Tibial nerve (tissue), 4 donors: ENCODE measurements at regions not wholly inside any gene's neighbourhood (a gene's known extent, or its start where the extent isn't known, plus 50 kb on each side); places are given as distances from the start of the nearest gene placed in this dataset.

Source experiments
- DNase-seq, 2 donors: peaks; one replicate each; pipeline ENCODE4 v3.0.0-alpha.2; 2019; ENCODE audit warnings: low spot score in 2 of 2
- H3K27ac ChIP-seq, 4 donors: fragments of 200-600 bp; sonication (generic) in 3 of 4; one replicate each; pipeline ENCODE4 v1.5.1; 2017 to 2019; ENCODE audit warnings: mild to moderate bottlenecking in 1 of 4
- H3K27me3 ChIP-seq, 2 donors: fragments of 200-600 bp; sonication (generic) in 1 of 2; one replicate each; pipeline versions ENCODE4 v1.5.1 to v1.6.0; 2017 to 2019
- H3K36me3 ChIP-seq, 3 donors: fragments of 200-600 bp; sonication (generic); one replicate each; pipeline ENCODE4 v1.5.1; 2018 to 2019
- H3K4me1 ChIP-seq, 4 donors: fragments of 200-600 bp; sonication (generic) in 3 of 4; one replicate each; pipeline ENCODE4 v1.5.1; 2017 to 2019
- H3K4me3 ChIP-seq, 4 donors: fragments of 200-600 bp; sonication (generic) in 3 of 4; one replicate each; pipeline ENCODE4 v1.5.1; 2017 to 2019; ENCODE audit warnings: mild to moderate bottlenecking in 1 of 4, moderate library complexity in 1 of 4
- H3K9me3 ChIP-seq, 4 donors: fragments of 200-600 bp; sonication (generic) in 3 of 4; one replicate each; pipeline ENCODE4 v1.5.1; 2017 to 2019
- EP300 ChIP-seq, 2 donors: sonication (generic); formaldehyde crosslinking; IDR thresholded peaks; one replicate each; pipeline ENCODE4 v1.6.1; 2017; ENCODE audit warnings: antibody characterized with exemption in 2 of 2, mild to moderate bottlenecking in 1 of 2
- POLR2A ChIP-seq, 2 donors: fragments of 450-650 bp; IDR thresholded peaks; one replicate each; pipeline ENCODE4 v1.6.1; 2017; ENCODE audit warnings: antibody characterized with exemption in 2 of 2, mild to moderate bottlenecking in 2 of 2, moderate library complexity in 2 of 2
- WGBS, 2 donors: methylation state at CpG; one replicate each; pipeline ENCODE4 v1.1.5; 2018; 5-methylcytosine and 5-hydroxymethylcytosine counted together
- TF ChIP-seq, protein P1 (sequence below), 5 experiments: fragments of 200-600 bp in 3 of 5; fragments of 450-650 bp in 2 of 5; sonication (generic) in 3 of 5; IDR thresholded peaks; one replicate each; pipeline ENCODE4 v1.5.1; 2016 to 2019; ENCODE audit warnings: antibody characterized with exemption in 5 of 5, mild to moderate bottlenecking in 3 of 5, moderate library complexity in 2 of 5

DNA sequence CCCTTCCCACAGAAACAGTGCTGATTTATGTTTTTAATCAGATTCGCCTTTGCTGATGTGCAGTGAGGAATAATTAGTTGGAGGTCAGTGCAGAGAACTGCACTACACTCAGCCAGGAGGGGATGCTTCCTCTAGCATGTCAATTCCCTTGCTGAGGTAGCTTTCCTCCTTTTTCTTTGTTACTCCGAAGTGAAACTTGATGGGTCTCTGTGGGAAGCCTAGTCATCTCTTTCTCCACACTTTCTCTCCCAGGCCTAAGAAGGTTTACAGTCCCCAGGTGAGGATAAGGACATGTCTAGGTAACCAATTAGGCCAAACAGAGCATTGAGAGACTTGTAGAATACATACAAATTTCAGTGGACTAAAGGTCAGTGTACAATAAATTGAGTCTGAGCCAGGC lies 461.8 kb downstream of the KIF4B start:
- DNase-seq = no peak
- 42 to 52% methylated on average over 2 of the region's 2 CpGs for WGBS, 2 donors
- Histone ChIP-seq H3K4me3 (no peak overlapping the region), H3K9me3 (peaks cover 0 to 3% (median 0%) of the 10 kb centered on the region in 4 donors), H3K27me3 (no peaks in the 10 kb centered on the region), H3K36me3 (no peaks in the 10 kb centered on the region), H3K4me1 (no peaks in the 10 kb centered on the region), H3K27ac (no peak overlapping the region)
- TF ChIP-seq, protein P1, sequence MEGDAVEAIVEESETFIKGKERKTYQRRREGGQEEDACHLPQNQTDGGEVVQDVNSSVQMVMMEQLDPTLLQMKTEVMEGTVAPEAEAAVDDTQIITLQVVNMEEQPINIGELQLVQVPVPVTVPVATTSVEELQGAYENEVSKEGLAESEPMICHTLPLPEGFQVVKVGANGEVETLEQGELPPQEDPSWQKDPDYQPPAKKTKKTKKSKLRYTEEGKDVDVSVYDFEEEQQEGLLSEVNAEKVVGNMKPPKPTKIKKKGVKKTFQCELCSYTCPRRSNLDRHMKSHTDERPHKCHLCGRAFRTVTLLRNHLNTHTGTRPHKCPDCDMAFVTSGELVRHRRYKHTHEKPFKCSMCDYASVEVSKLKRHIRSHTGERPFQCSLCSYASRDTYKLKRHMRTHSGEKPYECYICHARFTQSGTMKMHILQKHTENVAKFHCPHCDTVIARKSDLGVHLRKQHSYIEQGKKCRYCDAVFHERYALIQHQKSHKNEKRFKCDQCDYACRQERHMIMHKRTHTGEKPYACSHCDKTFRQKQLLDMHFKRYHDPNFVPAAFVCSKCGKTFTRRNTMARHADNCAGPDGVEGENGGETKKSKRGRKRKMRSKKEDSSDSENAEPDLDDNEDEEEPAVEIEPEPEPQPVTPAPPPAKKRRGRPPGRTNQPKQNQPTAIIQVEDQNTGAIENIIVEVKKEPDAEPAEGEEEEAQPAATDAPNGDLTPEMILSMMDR (IDR thresholded peaks at IDR 0.05) = no peak
- TF ChIP-seq EP300 (IDR thresholded peaks at IDR 0.05) (no peak), POLR2A (IDR thresholded peaks at IDR 0.05) (no peak)

DNA sequence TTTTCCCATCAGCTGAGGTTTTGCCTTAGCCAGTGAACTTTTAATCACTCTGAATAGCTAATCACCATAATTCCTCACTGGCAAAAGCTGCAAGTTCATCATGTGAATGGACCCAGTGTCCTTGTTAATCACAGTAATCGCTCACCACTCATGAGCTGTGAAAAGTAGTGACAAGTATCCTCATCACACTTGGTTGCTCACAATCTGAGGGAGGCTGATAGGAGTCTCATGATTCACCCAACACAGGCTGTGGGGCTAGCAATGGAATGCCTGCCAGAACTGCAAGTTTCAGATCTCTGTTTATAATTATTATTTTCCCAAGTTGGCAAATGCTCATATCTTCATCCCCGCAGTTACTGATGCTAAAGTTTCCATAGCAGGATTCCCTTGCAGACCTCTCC lies 467.2 kb downstream of the KIF4B start:
- no peak for DNase-seq
- no peak overlapping the region for H3K4me3 ChIP-seq
- H3K4me1 ChIP-seq = no peaks in the 10 kb centered on the region
- H3K9me3 ChIP-seq = peaks cover 0 to 3% (median 0%) of the 10 kb centered on the region in 4 donors
- no peak overlapping the region for H3K27ac ChIP-seq
- H3K27me3 ChIP-seq = no peaks in the 10 kb centered on the region
- no peaks in the 10 kb centered on the region for H3K36me3 ChIP-seq
- TF ChIP-seq, protein P1 (IDR thresholded peaks at IDR 0.05) = no peak
- TF ChIP-seq EP300 (IDR thresholded peaks at IDR 0.05) (no peak), POLR2A (IDR thresholded peaks at IDR 0.05) (no peak)
- 71 to 76% methylated on average over 2 of the region's 2 CpGs for WGBS, 2 donors

DNA sequence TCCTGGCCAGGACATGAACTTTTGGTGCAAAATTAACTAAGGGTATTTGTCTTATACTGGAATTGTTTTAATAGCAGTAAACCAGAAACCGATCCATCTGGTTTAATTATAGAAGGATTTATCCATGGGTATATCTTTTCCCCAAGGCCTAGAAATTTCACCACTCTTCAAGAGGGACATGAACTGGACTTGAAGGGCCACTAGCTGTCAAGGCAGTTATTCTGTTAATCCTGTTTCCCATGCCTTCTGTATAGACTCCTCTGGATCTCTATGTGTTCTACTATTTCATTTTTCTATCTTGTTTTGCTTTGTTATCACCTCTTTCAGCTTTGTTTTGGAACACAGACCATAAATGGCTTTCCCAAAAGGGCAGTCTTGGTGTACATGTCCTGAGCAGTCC lies 467.6 kb downstream of the KIF4B start:
- Histone ChIP-seq H3K4me1 (no peaks in the 10 kb centered on the region), H3K4me3 (no peak overlapping the region), H3K9me3 (peaks cover 0 to 2% (median 0%) of the 10 kb centered on the region in 4 donors), H3K27me3 (no peaks in the 10 kb centered on the region), H3K36me3 (no peaks in the 10 kb centered on the region), H3K27ac (no peak overlapping the region)
- TF ChIP-seq, protein P1 (IDR thresholded peaks at IDR 0.05) = no peak
- TF ChIP-seq POLR2A (IDR thresholded peaks at IDR 0.05) (no peak), EP300 (IDR thresholded peaks at IDR 0.05) (no peak)
- WGBS, 2 donors = 74 to 81% methylated on average over 1 of the region's 1 CpG
- no peak for DNase-seq

DNA sequence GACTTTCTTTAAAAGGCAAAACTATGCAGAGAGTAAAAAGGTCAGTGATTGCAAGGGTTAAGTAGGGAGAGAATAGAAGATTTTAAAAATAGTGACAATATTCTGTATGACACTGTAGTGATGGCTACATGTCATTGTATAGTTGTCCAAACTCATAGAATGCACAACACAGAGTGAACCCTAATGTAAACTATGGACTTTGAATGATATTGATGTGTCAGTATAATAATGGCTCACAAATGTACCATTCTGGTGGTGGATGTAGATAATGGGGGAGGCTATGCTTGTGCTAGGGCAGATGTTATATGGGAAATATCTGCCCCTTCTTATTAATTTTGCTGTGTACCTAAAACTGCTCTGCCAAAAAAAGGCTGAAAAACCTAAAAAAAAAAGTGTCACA lies 468.9 kb downstream of the KIF4B start:
- H3K9me3 ChIP-seq = no peaks in the 10 kb centered on the region
- no peak for TF ChIP-seq EP300 (IDR thresholded peaks at IDR 0.05)
- no peak for TF ChIP-seq POLR2A (IDR thresholded peaks at IDR 0.05)
- TF ChIP-seq, protein P1 (IDR thresholded peaks at IDR 0.05) = no peak
- H3K4me3 ChIP-seq = no peak overlapping the region
- H3K4me1 ChIP-seq = no peaks in the 10 kb centered on the region
- no peaks in the 10 kb centered on the region for H3K27me3 ChIP-seq
- no peak for DNase-seq
- H3K36me3 ChIP-seq = no peaks in the 10 kb centered on the region
- no peak overlapping the region for H3K27ac ChIP-seq

DNA sequence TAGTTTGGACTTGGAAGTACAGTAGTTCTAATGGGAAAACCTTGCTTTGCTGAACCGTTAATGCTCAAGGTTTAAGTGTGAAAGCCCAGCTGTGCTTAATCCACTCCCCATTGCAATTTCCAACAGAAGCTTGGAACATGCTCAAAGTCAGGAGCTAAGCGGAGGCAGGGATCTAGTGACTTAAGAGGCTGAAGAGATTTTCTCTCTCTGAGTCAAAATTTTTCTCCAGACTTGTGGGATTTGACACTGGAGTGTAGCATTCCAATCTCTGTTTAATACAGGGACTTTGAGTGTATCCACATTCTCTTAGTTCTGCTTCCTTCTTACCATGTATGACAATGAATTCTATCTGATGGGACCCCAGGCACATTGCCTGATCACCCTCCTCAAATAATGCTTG lies 471.8 kb downstream of the KIF4B start:
- peaks cover 0 to 5% (median 0%) of the 10 kb centered on the region in 4 donors for H3K9me3 ChIP-seq
- no peaks in the 10 kb centered on the region for H3K36me3 ChIP-seq
- H3K4me1 ChIP-seq = no peaks in the 10 kb centered on the region
- no peak overlapping the region for H3K27ac ChIP-seq
- no peaks in the 10 kb centered on the region for H3K27me3 ChIP-seq
- no peak for DNase-seq
- TF ChIP-seq EP300 (IDR thresholded peaks at IDR 0.05) = no peak
- TF ChIP-seq, protein P1 (IDR thresholded peaks at IDR 0.05) = no peak
- 48 to 52% methylated on average over 2 of the region's 2 CpGs for whole genome bisulfite sequencing, 2 donors
- H3K4me3 ChIP-seq = no peak overlapping the region
